Neural progenitor cell (in vitro differentiated cells): ENCODE measurements at regions not wholly inside any gene's neighbourhood (a gene's known extent, or its start where the extent isn't known, plus 50 kb on each side); places are given as distances from the start of the nearest gene placed in this dataset.
"Not testable (repeated sequence)": the region's sequence is repeated elsewhere in the genome, so short reads cannot be mapped to it uniquely, and the experiment has no call there.

Experiments used
- EZH2 ChIP-seq: fragments of 200-600 bp; sonication (generic); IDR thresholded peaks from 2 replicates; pipeline ENCODE4 v1.6.1; 2017; ENCODE audit warnings: antibody characterized with exemption, mild to moderate bottlenecking, moderate library complexity
- TF ChIP-seq, protein P1 (sequence below): fragments of 200-600 bp; sonication (generic); IDR thresholded peaks from 2 replicates; pipeline ENCODE4 v1.5.1; 2017; ENCODE audit warnings: antibody characterized with exemption, mild to moderate bottlenecking

DNA sequence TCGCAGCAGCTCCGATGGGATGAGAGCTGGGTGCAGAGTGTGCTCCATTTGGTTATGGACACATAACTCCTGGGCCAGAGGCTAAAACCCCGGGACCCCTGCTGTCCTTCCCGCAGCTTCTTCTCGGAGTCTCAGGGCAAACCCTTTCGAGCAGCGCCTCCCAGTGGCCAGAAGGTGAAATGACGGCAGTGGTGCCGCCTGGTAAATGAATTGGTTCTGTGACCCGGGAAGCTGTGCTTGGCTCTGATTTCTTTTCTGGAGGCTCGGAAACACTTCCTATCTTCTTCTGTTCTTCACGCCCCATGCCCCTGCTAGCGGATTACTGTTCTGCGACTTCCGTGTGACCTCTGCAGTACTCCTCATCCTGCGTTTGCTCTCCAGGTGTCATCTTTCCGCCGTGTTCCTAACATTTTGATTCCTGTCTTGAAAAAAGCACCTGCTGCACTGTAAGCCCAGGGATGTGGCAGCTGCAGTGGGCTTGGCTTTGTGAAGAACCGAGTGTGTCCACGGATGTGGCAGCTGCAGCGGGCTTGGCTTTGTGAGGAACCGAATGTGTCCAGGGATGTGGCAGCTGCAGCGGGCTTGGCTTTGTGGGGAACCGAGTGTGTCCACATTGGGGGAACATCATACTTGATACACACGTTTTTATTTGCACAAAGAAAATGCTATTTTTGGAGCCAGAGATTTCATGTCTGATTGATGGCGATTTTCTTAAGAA lies 118.0 kb upstream of the ALDH3B2 start:
- TF ChIP-seq, protein P1, sequence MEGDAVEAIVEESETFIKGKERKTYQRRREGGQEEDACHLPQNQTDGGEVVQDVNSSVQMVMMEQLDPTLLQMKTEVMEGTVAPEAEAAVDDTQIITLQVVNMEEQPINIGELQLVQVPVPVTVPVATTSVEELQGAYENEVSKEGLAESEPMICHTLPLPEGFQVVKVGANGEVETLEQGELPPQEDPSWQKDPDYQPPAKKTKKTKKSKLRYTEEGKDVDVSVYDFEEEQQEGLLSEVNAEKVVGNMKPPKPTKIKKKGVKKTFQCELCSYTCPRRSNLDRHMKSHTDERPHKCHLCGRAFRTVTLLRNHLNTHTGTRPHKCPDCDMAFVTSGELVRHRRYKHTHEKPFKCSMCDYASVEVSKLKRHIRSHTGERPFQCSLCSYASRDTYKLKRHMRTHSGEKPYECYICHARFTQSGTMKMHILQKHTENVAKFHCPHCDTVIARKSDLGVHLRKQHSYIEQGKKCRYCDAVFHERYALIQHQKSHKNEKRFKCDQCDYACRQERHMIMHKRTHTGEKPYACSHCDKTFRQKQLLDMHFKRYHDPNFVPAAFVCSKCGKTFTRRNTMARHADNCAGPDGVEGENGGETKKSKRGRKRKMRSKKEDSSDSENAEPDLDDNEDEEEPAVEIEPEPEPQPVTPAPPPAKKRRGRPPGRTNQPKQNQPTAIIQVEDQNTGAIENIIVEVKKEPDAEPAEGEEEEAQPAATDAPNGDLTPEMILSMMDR, result peak; percentile 65
- TF ChIP-seq EZH2, result not testable (repeated sequence)
